ENCODE measurements at regions not wholly inside any gene's neighbourhood (a gene's known extent, or its start where the extent isn't known, plus 50 kb on each side); places are given as distances from the start of the nearest gene placed in this dataset.

- TF ChIP-seq EZH2 (IDR thresholded peaks at IDR 0.05) (no peak), SIN3A (IDR thresholded peaks at IDR 0.05; ENCODE audit: low read depth) (no peak), ATF3 (IDR thresholded peaks at IDR 0.05) (no peak), ELF1 (IDR thresholded peaks at IDR 0.05; ENCODE audit: borderline replicate concordance, low read depth) (no peak), CEBPB (IDR thresholded peaks at IDR 0.05; ENCODE audit: low read depth) (no peak), EZH2phosphoT487 (IDR thresholded peaks at IDR 0.05; ENCODE audit: borderline replicate concordance) (no peak), SRF (IDR thresholded peaks at IDR 0.05; ENCODE audit: low read depth) (no peak), POLR2AphosphoS5 (IDR thresholded peaks at IDR 0.05; ENCODE audit: low read depth, low read length) (no peak), RAD21 (IDR thresholded peaks at IDR 0.05; ENCODE audit: low read depth) (no peak)
Measured at GRCh38 chr2:17093712-17094111, 424.5 kb downstream of the RAD51AP2 start (continued).

GRCh38 chr2:17086990-17087389, 421.4 kb upstream of the CYRIA start:
- Histone ChIP-seq H3K27ac (ENCODE audit: low read depth, low read length) (no peak overlapping the region), H3K79me2 (ENCODE audit: insufficient read depth, low read length) (no peaks in the 10 kb centered on the region), H3K27me3 (ENCODE audit: insufficient read depth, low read length) (peaks cover 21% of the 10 kb centered on the region), H3K9me3 (ENCODE audit: control insufficient read depth in 1 of 2, insufficient read depth in 1 of 2, low read depth in 1 of 2, low read length in 2 of 2) (no peaks in the 10 kb centered on the region), H3K4me1 (ENCODE audit: control insufficient read depth in 1 of 2, insufficient read depth in 2 of 2, low read length in 2 of 2) (no peaks in the 10 kb centered on the region), H4K20me1 (ENCODE audit: insufficient read depth) (no peaks in the 10 kb centered on the region), H3K4me2 (ENCODE audit: low read length) (no peak overlapping the region), H3K9ac (ENCODE audit: low read length) (no peak overlapping the region), H3K36me3 (ENCODE audit: control insufficient read depth in 1 of 2, insufficient read depth in 2 of 2, low read length in 2 of 2) (no peaks in the 10 kb centered on the region), H3K9me2 (ENCODE audit: insufficient read depth) (no peaks in the 10 kb centered on the region), H3K4me3 (replicated peaks in 1 of 2; ENCODE audit: low read depth in 1 of 2, low read length in 2 of 2) (no peak overlapping the region), H2AFZ (ENCODE audit: low read depth, low read length, poor library complexity, severe bottlenecking) (no peak overlapping the region)
- no peak for ATAC-seq
- intact Hi-C loops (cut with micrococcal nuclease) = no loop called here
- no peak for DNase-seq (ENCODE audit: low read depth, low spot score)
- CTCF ChIA-PET = no interaction called here
- RAD21 ChIA-PET (ENCODE audit: low non-redundant PET in 1 of 2, low total read pairs in 2 of 2, uncharacterized antibody in 2 of 2, unreplicated experiment in 2 of 2) = no interaction called here
- POLR2A ChIA-PET = no interaction called here
- no TSS peak for BruUV-seq (replicated peaks)
- TF ChIP-seq REST (IDR thresholded peaks at IDR 0.05; ENCODE audit: low read depth) = no peak
- no peak for TF ChIP-seq POLR2AphosphoS5 (IDR thresholded peaks at IDR 0.05; ENCODE audit: low read depth, low read length)
- TF ChIP-seq POLR2A (IDR thresholded peaks at IDR 0.05; ENCODE audit: borderline replicate concordance, extremely low read depth, insufficient read depth, insufficient read length) = no peak
- TF ChIP-seq JUND (IDR thresholded peaks at IDR 0.05) = no peak
- no peak for TF ChIP-seq SP1 (IDR thresholded peaks at IDR 0.05; ENCODE audit: low read depth)
- no peak for TF ChIP-seq EGR1 (IDR thresholded peaks at IDR 0.05; ENCODE audit: low read depth)
- no peak for TF ChIP-seq TCF7L2 (IDR thresholded peaks at IDR 0.05; ENCODE audit: borderline replicate concordance, extremely low read depth, insufficient read depth, insufficient read length)
- no peak for TF ChIP-seq SRF (IDR thresholded peaks at IDR 0.05; ENCODE audit: low read depth)

Measured in HCT116 (cell line).